HG03354 (cell line): ENCODE measurements at regions not wholly inside any gene's neighbourhood (a gene's known extent, or its start where the extent isn't known, plus 50 kb on each side); places are given as distances from the start of the nearest gene placed in this dataset.

ENCODE experiments used
- ATAC-seq: cut with Tn5 transposase; IDR thresholded peaks from one replicate; pipeline ENCODE4 v1.9.1; 2021; ENCODE audit warnings: mild to moderate bottlenecking; ENCODE audit not compliant: unreplicated experiment, poor library complexity, severe bottlenecking

- no peak for ATAC-seq
Measured at GRCh38 chr5:158429564-158429963, 570.6 kb upstream of the CLINT1 start.

- ATAC-seq: no peak
Measured at GRCh38 chr5:158423623-158424200, 564.8 kb upstream of the CLINT1 start.

- no peak for ATAC-seq
Measured at GRCh38 chr5:158422653-158423515, 563.9 kb upstream of the CLINT1 start.

GRCh38 chr5:158421319-158421718, 562.4 kb upstream of the CLINT1 start:
- ATAC-seq: no peak

GRCh38 chr5:158419186-158419585, 560.2 kb upstream of the CLINT1 start:
- no peak for ATAC-seq

GRCh38 chr5:158414780-158415179, 555.8 kb upstream of the CLINT1 start:
- no peak for ATAC-seq

GRCh38 chr5:158414333-158414762, 555.4 kb upstream of the CLINT1 start:
- ATAC-seq: no peak

- no peak for ATAC-seq
Measured at GRCh38 chr5:158413122-158413680, 554.3 kb upstream of the CLINT1 start.

- no peak for ATAC-seq
Measured at GRCh38 chr5:158410976-158411375, 552.0 kb upstream of the CLINT1 start.

GRCh38 chr5:158409507-158409906, 550.6 kb upstream of the CLINT1 start:
- ATAC-seq: peak; percentile 73

- no peak for ATAC-seq
Measured at GRCh38 chr5:158407824-158408195, 548.9 kb upstream of the CLINT1 start.

- ATAC-seq: no peak
Measured at GRCh38 chr5:158406884-158407823, 548.2 kb upstream of the CLINT1 start.

- ATAC-seq: peak; percentile 90
Measured at GRCh38 chr5:158398360-158399201, 539.6 kb upstream of the CLINT1 start.

- ATAC-seq: no peak
Measured at GRCh38 chr5:158397278-158397677, 538.3 kb upstream of the CLINT1 start.

GRCh38 chr5:158394102-158394501, 535.2 kb upstream of the CLINT1 start:
- ATAC-seq: no peak

GRCh38 chr5:158393457-158393856, 534.5 kb upstream of the CLINT1 start:
- no peak for ATAC-seq

- ATAC-seq: no peak
Measured at GRCh38 chr5:158392753-158393152, 533.8 kb upstream of the CLINT1 start.

GRCh38 chr5:158390577-158390976, 531.6 kb upstream of the CLINT1 start:
- ATAC-seq: peak; percentile 69

GRCh38 chr5:158389786-158390185, 530.8 kb upstream of the CLINT1 start:
- ATAC-seq: no peak
